HT-29 (cell line): ENCODE measurements at regions not wholly inside any gene's neighbourhood (a gene's known extent, or its start where the extent isn't known, plus 50 kb on each side); places are given as distances from the start of the nearest gene placed in this dataset.

Experiments
- DNase-seq: peaks from one replicate; pipeline ENCODE4 v3.0.0-alpha.2; 2015; ENCODE audit warnings: low spot score

DNA sequence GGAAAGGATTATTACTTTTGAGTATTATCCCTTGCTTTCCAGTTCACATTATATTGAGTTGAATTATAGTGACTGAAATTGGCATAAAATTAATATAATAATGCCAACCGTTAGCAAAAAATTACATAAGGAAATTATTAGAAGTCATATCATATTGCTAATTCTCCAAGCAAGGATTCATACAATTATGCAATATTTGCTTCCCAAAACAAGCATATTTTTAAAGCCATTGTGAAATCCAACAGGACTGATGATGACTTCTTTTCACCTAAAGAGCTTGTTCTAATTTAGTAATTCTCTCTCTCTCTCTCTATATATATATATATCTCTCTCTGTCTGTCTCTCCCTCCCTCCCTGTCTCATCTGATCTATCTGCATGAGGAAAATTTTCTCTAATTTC is 283.5 kb downstream of the DSEL start:
- DNase-seq = no peak

DNA sequence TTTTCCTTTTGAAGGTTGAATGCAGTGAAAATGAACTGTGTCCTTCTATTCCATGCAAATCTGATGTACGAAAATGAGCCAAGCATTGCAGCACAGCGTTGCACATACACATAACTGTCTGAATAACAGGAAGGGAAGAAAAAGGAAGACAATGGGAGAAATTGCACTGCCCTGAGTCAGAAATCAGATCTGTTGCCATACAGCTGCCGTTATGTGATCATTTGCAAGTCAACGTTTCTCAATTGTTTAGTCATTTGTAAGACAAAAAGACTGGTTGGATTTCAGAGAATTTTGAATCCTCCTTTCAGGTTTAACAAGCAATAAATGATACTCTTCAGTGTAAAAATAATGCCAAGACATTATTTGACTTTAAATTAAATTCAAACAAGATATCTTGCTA is 284.1 kb downstream of the DSEL start:
- DNase-seq = no peak

DNA sequence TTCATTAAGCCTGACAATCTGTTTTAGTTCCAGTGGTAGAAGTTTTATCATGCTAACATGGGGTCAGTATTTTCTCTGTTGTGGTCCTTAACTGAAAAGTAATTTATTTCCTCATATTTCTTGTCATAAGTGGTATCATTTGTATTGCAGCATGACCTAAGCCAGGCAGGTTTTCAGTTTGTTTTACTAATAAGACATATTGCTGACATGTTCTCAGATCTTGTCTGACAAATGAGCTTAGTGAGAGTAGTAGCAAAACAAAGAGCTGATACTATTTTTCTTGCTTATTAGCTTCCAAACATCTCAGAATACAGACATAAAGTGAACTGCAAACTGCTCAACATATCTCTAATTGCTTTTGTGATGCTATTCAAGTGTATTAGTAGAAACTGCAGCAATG is 293.6 kb downstream of the DSEL start:
- DNase-seq = no peak

DNA sequence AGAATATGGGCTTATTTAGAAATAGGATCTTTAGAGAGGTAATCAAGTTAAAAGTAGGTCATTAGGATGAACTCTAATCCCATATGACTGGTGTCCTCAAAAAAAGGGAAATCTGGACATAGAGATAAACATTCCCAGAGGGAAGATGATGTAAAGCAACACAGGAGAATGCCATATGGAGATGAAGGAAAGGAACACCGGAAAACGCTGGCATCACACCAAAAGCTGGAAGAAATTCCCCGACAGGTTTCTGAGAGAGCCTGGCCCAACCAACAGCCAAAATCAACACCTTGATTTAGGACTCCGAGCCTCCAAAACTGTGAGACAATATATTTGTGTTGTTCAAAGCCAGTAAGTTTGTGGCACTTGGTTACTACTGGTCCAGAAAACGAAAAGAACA is 296.7 kb downstream of the DSEL start:
- no peak for DNase-seq

DNA sequence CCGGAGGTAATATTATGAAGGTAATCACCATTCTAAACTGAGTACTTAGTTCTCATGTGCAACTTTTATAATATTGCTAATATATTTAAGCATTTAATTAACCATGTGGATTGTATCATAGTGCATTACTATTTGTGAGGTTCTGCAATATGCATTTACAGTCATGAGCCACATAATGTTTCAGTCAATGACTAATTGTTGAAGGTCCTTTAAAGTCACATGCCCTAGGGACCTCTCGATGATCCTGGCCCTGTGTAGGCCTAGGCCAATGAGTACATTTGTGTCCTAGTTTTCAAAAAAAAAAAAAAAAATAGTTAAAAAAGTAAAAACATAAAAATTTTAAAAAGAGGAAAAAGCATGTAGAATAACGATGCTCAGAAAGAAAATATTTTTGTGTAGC is 298.0 kb downstream of the DSEL start:
- no peak for DNase-seq

DNA sequence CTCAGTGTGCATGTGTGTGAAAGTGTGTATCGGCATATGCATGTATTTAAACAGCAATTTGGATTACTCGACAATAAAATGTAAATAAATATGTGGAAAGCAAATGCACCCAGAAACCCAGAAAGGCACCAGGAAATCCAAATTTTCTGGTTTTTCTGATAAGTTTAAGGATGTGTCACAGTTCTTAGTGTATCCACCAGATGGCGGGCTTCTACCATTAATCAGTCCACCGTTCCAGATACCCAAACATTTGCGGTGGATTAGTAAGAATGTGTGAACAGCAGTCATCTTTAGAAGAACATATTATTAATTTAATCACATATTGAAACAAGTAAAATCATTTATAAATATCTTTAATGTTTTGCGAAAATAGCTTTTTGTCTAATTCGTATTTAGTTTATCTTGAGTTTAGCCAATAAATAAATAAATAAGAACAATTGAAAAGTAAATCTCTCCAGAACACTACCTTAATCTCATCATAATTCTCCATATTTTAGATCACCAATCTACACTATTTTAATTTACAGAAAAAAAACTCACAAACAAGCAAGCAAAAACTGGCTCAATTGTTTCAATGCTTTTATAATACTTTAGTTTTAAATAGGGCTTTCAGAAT is 298.9 kb downstream of the DSEL start:
- DNase-seq = peak; percentile 65

DNA sequence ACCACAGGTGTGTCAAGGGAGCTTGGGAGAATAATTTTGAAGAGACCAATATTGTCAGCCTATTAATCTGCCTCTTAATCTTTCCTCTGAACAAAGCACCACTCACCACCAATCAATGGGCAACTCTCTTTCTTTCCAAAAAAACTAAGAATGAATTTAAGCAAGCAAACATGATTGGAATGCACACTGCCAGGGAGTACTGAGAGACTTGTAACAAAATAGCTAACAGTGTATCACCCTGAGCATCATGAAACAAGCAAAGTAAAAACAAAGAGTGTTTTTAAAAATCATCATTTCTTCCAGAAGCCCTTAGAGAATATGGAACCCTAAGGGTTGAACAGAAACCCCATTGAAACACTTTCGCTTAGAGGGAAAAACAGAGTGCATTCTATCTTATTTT is 299.7 kb downstream of the DSEL start:
- DNase-seq = no peak

DNA sequence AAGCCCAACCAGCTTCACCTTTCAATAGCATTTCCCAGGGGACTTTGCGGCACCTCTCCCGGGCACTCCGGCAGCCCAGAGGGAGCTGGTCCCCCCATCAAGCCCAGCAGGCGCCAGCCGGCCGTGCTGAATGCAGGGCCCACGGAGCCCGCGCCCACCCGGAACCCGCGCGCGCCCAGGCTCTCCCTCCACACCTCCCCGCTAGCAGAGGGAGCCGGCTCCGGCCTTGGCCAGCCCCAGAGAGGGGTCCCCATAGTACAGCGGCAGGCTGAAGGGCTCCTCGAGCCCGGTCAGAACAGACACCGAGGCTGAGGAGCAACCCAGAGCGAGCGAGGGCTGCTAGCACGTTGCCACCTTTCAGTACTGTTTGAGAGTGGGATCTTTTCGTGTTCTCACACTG is 300.8 kb downstream of the DSEL start:
- DNase-seq = no peak

DNA sequence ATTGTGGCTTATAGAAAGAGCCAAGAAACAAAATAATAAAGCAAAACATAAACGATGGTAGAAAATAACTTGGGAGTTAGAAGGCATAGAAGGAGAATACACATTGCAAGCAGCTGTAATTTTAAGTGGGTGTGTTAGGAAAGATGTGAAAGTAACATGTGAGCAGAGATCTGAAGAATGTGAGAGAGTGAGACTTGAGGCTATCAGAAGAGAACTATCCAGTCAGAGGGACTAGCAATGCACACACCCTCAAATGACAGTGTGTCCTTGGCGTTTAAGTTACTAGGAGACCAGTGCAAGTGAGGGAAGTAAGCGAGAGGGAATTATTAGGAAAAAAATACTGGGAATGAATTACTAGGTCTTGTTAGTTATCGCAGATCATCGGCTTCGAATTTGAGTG is 304.9 kb downstream of the DSEL start:
- DNase-seq = no peak

DNA sequence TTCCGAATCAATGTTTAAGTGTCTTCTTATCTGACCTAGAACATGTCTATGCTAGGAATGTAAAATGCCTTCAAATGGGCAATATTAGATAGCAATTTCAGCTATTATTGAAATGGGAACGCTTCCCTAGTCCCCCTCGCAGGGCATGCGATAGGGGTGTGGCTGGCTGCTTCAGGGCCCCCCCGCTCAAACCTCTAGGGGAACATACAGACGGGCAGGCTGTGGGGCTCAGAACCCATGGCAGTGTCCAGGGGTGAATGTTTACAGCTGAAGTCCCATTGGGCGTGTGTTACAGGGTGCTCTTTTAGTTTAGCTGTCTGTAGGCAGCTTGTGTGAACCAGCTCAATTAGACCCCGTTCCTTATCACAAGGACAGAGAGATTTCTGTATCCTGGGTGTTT is 315.9 kb downstream of the DSEL start:
- no peak for DNase-seq

DNA sequence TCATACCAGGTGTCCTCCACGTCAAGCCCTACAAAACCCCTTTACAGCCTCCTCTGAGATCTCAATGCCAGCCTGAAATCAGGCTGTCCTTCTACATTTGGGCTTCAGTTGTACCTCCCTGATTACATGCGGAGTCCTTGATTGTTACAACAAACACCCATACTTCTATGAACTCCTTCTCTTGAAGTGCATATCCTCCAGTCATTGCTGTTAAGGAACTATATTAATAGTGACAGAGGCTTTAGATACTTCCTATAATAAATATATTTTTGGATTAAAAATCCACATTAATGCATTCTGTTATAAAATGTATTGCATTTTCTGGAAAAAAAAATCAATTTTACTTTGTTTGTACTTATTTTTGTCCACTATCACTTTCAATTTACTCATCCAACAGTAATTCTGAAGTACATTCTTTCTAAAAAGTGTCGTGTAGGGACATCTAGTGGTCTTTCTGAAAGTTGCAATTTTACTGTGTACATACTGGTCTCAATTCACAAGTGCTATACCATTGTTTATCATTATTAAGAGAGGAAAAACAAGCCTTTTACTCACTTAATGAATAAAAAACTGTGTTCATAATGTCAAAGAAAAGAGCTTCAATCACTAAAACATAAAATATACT is 316.4 kb downstream of the DSEL start:
- peak; percentile 69 for DNase-seq

DNA sequence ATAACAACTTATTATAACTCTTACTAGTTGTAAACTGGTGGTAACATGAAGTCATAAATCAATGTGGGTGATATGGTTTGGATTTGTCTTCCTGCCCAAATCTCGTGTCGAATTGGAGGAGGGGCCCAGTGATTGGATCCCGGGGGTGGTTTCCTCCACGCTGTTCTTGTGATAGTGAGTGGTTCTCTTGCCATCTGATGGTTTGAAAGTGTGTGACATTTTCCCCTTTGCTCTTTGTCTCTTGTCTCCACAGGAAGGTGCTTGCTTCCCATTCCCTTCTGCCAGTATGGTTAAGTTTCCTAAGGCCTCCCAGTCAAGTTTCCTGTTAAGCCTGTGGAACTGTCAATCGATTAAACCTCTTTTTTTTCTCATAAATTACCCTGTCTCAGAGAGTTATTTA is 321.6 kb downstream of the DSEL start:
- DNase-seq = no peak

DNA sequence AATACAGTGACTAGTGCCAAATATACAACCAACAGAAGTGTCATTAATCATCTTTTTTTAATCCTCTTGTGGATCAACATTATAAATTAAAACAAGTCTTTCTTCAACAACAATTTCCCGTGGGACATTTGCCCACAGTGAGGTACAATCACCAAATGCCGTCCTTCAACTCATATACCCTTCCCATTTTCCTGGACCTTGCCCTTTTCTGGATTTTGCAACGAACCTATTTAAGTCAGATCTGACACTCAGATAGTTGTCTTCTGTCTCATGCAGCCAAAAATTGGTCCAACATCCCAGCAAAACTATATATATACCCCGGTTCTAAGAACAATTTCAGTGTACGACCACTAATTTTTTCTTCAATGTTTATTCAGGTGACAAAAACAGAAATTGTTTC is 324.0 kb downstream of the DSEL start:
- no peak for DNase-seq

DNA sequence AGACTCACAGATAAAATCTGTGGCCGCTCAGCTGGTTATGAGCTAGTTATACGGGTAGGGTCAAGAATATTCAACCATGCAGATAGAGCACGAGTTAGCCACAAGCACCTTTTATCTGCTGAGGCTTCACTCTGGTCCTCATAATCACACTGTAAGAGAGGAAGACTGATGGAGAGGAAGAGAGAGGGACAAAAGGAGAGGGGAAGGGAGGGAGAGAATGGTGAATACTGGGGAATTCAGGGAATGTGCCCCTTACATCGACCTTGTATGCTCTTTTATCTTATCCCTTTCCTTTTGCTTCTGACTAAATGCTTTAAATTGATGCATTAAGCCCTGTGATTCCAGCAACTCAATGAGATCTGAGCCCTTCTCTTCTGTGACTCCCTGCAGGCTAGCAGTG is 333.1 kb downstream of the DSEL start:
- DNase-seq = no peak

DNA sequence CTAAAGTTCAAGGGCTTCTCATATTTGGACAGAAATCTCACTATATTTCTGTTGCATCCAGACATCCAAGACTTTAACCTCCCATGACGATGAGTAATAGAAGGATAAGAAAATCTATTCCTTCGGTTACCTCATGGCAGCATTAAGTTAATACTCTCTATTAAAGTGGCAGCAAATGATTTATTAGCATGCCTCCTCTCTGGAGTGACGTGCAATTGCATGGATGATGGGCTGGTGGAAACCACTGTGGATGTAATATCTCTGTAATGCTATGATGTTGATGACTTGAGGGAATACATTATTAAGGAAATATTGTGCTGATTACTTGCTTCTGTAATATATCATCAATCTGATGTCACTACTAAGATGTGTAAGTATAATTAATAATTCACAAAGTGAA is 336.8 kb downstream of the DSEL start:
- DNase-seq = no peak

DNA sequence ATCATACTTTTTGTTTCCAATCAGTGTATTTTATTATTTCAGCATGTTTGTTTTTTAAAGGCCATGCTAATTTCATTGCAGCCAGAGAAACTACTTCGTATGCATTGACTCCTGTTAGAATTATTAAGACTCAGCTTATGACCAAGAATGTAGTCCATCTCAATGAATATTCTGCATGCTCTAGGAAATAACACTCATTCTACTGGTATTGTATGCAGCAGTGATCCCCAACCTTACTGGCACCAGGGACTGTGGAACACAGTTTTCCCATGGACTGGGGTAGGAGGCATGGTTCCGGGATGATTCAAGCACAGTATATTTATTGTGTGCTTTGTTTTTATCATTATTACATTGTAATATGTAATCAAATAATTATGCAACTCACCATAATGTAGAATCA is 356.9 kb downstream of the DSEL start:
- DNase-seq = no peak

DNA sequence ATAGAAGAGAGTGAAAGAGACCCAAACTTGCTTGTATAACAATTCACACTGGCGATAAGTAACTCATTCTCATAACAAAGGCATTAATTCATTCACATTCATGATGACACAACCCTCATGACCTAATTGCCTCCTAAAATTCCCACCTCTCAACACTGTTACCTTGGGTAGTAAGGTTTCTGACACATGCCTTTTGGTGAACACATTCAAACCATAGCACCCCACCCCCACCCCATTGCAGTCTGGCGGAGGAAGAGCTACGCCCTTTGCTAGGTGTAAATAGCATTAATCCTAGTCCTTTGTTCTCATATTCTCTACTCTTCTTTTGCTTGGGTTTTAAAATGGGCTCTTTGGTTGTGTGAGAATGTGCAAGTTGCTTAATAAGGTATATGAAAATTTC is 361.5 kb downstream of the DSEL start:
- no peak for DNase-seq

DNA sequence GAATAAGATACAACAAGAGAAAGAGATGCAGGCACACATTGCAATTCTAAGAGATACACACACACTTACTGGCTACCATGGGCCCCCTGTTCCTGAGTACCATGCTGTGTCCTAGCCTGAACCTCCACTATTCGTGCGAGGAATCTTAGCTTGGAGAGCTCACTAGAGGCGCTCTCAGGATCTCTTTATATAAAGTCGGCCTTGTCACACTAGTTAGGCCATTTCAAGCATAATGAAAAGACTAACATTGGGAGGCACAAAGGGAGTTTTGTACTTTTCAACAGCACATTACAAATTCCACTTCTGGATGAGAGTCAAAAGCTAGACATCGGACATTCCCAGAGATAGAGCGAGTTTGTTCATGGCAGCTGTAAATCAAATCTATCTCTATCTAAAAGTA is 365.2 kb downstream of the DSEL start:
- no peak for DNase-seq

DNA sequence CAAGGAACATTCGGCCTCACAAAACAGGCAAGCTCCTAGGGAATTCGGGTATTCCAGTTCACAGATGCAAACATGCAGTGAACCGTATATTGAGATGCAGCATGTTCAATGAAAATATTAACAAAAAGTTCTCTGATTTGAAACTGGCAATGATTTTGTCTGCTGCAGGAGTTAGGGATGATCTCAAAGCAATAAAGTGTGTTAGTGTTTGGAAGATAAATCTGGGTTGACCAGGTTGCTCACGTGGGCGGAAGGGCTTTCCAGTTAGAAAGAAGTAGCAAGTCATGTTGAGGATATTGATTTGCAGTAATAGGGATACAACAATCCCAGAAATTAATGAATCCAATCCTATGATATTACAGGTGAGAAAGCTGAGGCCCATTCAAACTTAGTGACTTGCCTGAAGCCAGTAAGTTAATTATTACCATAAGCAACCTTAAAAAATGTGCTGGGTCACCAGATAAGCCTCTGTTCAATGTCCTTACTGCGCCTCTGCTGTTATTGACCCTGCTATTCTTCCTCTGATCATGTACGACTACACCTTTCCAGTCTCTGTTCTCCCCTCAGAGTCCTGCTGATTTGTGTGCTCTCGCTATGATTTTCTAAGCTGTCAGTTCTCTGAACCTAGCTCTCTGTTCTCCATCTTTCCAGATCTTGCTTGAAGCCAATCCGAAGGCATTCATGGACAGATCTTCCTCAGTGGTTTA is 370.8 kb downstream of the DSEL start:
- no peak for DNase-seq

DNA sequence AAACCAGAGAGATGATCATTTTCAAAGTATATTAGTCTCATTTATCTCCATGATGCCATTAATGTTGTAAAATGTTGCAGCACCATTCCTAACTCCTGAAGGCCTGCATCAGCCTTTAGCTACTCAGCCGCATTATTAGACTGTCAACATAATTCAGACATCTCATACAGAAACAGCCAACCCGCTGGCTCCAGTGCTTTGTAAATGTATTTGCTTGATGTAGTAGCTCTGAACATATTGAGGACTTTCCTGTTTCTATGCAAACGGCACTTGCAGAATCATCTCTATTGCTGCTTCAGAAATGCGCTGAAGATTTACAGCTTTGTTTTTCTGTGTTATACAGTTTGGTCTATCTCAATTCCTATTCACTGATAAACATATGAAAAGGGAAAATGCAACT is 372.2 kb downstream of the DSEL start:
- no peak for DNase-seq

DNA sequence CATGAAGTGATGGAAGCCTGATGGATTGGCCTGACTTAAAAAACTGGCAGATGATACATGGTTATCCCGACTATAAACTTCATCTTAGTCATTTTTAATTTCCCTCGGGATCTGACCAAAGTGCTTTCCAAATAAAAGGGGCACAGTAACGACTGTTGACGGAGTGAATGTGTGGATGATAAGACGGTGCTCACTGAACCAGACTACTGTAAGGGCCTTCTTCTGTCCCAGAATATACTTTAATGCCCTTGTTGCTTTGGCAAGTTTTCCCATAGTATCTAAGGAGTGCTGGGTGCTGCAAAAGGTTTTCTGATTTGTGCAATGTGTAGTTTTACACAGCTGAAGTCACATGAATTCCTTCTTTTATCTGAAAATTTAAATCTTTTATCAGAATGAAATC is 373.5 kb downstream of the DSEL start:
- no peak for DNase-seq

DNA sequence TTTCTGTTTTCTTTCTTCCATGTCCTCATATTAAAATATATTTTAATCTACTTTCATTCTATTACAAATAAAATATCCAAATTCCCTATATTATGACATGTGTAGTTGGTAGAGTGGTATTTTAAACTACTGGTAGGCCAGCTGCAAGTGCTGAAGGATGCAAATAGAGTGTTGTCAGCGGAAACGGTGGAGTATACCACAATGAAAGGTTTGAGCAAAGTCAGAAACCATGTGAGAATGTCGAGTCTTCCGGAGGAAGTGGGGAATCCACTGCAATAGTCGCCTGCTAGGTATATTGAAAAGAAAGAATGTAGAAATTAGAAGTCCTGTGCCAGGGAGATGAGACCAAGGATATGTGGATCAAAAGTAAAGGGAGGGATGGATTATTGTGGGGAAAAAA is 373.9 kb downstream of the DSEL start:
- DNase-seq = no peak

DNA sequence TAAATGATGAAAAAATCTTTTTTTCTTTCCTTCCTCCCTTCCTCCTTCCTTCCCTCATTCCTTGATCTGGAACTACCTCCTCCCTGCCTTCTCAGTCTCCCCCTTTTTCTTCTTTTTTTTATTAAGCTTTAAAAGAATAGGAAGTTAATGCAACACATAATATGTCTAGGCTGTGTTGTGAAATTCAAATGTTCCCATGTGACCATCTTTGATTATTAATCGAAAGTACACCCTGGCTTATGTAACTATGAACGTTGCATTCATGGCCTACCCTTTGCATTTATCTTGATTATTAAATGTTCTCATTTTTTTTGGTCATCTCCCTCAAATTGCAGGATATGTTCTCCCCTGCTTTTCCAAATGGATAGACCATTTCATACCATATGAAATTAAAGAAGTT is 376.0 kb downstream of the DSEL start:
- no peak for DNase-seq

DNA sequence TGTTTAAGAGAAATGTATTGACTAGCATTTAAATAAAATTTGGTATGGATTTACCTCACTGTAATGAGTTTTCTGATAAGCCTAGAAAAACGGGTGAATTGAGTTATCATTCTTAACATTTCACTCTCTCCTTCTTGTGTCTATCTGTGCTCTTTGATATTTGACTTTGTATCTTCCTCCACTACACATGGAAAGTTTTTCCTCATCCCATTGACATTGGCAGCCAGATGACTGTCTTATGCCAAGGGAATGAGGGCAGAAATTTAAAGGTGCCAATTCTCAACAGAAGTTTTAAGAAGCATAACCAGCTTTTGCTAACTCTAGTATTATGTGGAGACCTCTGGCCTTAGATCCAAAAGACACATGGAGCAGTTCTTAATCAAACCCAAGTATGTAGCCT is 376.6 kb downstream of the DSEL start:
- DNase-seq = no peak
